WTC11 (cell line): ENCODE measurements at regions not wholly inside any gene's neighbourhood (a gene's known extent, or its start where the extent isn't known, plus 50 kb on each side); places are given as distances from the start of the nearest gene placed in this dataset.

Experiments
- ATAC-seq: fragments of 200-7000 bp; cut with Tn5 transposase; 2 replicates; pipeline ENCODE4 v1.10.0; 2021; ENCODE audit warnings: mild to moderate bottlenecking, moderate library complexity
- CTCF ChIA-PET: fragments of 300-600 bp; sonication (Branson Sonifier 250); formaldehyde crosslinking; loops from one replicate; lab custom pipeline; 2021; ENCODE audit warnings: antibody characterized with exemption; lab: Charles Lee
- POLR2A ChIA-PET: fragments of 350-600 bp; sonication (Branson Sonifier 250); formaldehyde crosslinking; loops from one replicate; lab custom pipeline; 2021; ENCODE audit warnings: antibody characterized with exemption; lab: Charles Lee
- DNase-seq: peaks from one replicate; pipeline ENCODE4 v3.0.0; 2021; ENCODE audit warnings: low spot score
- H3K27ac Mint-ChIP-seq: 2 replicates; pipeline ENCODE4 v1.8.0; 2021; ENCODE audit warnings: mixed read lengths
- H3K27me3 Mint-ChIP-seq: 2 replicates; pipeline ENCODE4 v1.8.0; 2021; ENCODE audit warnings: low read depth, mild to moderate bottlenecking, moderate library complexity, mixed read lengths
- H3K36me3 Mint-ChIP-seq: 2 replicates; pipeline ENCODE4 v1.8.0; 2021; ENCODE audit warnings: mixed read lengths
- H3K4me1 Mint-ChIP-seq: 2 replicates; pipeline ENCODE4 v1.8.0; 2022; ENCODE audit warnings: mixed read lengths
- H3K4me3 Mint-ChIP-seq: 2 replicates; pipeline ENCODE4 v1.8.0; 2021; ENCODE audit warnings: mild to moderate bottlenecking, moderate library complexity, mixed read lengths
- H3K9me3 Mint-ChIP-seq: 2 replicates; pipeline ENCODE4 v1.8.0; 2021; ENCODE audit warnings: mixed read lengths
- EMX1 ChIP-seq: fragments of 250-450 bp; sonication (Bioruptor Pico); IDR thresholded peaks from 2 replicates; pipeline ENCODE4 v1.8.0; 2021; ENCODE audit warnings: mild to moderate bottlenecking
- ESRRA ChIP-seq: sonication (generic); formaldehyde crosslinking; IDR thresholded peaks from 2 replicates; pipeline ENCODE4 v1.8.1; 2022; ENCODE audit warnings: mild to moderate bottlenecking, missing genetic modification reagents, borderline replicate concordance
- FOXP1 ChIP-seq: sonication (generic); formaldehyde crosslinking; IDR thresholded peaks from 2 replicates; pipeline ENCODE4 v1.8.0; 2022; ENCODE audit warnings: missing genetic modification reagents, mild to moderate bottlenecking, moderate library complexity, borderline replicate concordance
- KAT7 ChIP-seq: sonication (generic); formaldehyde crosslinking; IDR thresholded peaks from 2 replicates; pipeline ENCODE4 v1.8.1; 2023; ENCODE audit warnings: missing genetic modification reagents, mild to moderate bottlenecking, borderline replicate concordance
- MYBL2 ChIP-seq: sonication (generic); formaldehyde crosslinking; IDR thresholded peaks from 2 replicates; pipeline ENCODE4 v1.8.1; 2023; ENCODE audit warnings: mild to moderate bottlenecking, moderate library complexity, missing genetic modification reagents
- OVOL2 ChIP-seq: fragments of 250-450 bp; sonication (Bioruptor Pico); IDR thresholded peaks from 2 replicates; pipeline ENCODE4 v1.9.0; 2021; ENCODE audit warnings: mild to moderate bottlenecking, borderline replicate concordance
- SMAD3 ChIP-seq: sonication (generic); formaldehyde crosslinking; IDR thresholded peaks from 2 replicates; pipeline ENCODE4 v1.8.0; 2022; ENCODE audit warnings: missing genetic modification reagents, mild to moderate bottlenecking, borderline replicate concordance
- SOX15 ChIP-seq: fragments of 250-450 bp; sonication (Bioruptor Pico); IDR thresholded peaks from 2 replicates; pipeline ENCODE4 v1.9.0; 2021; ENCODE audit warnings: mild to moderate bottlenecking
- TP53 ChIP-seq: sonication (generic); formaldehyde crosslinking; IDR thresholded peaks from 2 replicates; pipeline ENCODE4 v1.8.1; 2023; ENCODE audit warnings: mild to moderate bottlenecking, missing genetic modification reagents
- ZBTB21 ChIP-seq: sonication (generic); formaldehyde crosslinking; IDR thresholded peaks from 2 replicates; pipeline ENCODE4 v1.8.1; 2023; ENCODE audit warnings: mild to moderate bottlenecking, missing genetic modification reagents, borderline replicate concordance
- ZNF121 ChIP-seq: sonication (generic); formaldehyde crosslinking; IDR thresholded peaks from 2 replicates; pipeline ENCODE4 v1.8.0; 2023; ENCODE audit warnings: missing genetic modification reagents
- ZNF219 ChIP-seq: sonication (generic); formaldehyde crosslinking; IDR thresholded peaks from 2 replicates; pipeline ENCODE4 v1.8.0; 2023; ENCODE audit warnings: missing genetic modification reagents, mild to moderate bottlenecking, borderline replicate concordance
- ZNF263 ChIP-seq: sonication (generic); formaldehyde crosslinking; IDR thresholded peaks from 2 replicates; pipeline ENCODE4 v1.8.1; 2022; ENCODE audit warnings: low read depth, mild to moderate bottlenecking, moderate library complexity, missing genetic modification reagents
- ZNF317 ChIP-seq: sonication (generic); formaldehyde crosslinking; IDR thresholded peaks from 2 replicates; pipeline ENCODE4 v1.8.1; 2023; ENCODE audit warnings: low read depth, mild to moderate bottlenecking, moderate library complexity, missing genetic modification reagents, borderline replicate concordance
- ZNF416 ChIP-seq: fragments of 250-450 bp; sonication (Bioruptor Pico); IDR thresholded peaks from 2 replicates; pipeline ENCODE4 v1.9.0; 2021; ENCODE audit warnings: mild to moderate bottlenecking, inconsistent platforms
- TF ChIP-seq, protein P1 (sequence below): sonication (generic); formaldehyde crosslinking; IDR thresholded peaks from 2 replicates; pipeline ENCODE4 v1.8.1; 2022; ENCODE audit warnings: low read depth, mild to moderate bottlenecking, moderate library complexity, missing genetic modification reagents, borderline replicate concordance
- TF ChIP-seq, protein P2 (sequence below): sonication (generic); formaldehyde crosslinking; IDR thresholded peaks from 2 replicates; pipeline ENCODE4 v1.8.1; 2022; ENCODE audit warnings: missing genetic modification reagents, borderline replicate concordance
- TF ChIP-seq, protein P3 (sequence below): sonication (generic); formaldehyde crosslinking; IDR thresholded peaks from 2 replicates; pipeline ENCODE4 v1.8.1; 2023; ENCODE audit warnings: mild to moderate bottlenecking, moderate library complexity, missing genetic modification reagents
- TF ChIP-seq, protein P4 (sequence below): sonication (generic); formaldehyde crosslinking; IDR thresholded peaks from 2 replicates; pipeline ENCODE4 v1.8.1; 2022; ENCODE audit warnings: low read depth, missing genetic modification reagents, borderline replicate concordance

DNA sequence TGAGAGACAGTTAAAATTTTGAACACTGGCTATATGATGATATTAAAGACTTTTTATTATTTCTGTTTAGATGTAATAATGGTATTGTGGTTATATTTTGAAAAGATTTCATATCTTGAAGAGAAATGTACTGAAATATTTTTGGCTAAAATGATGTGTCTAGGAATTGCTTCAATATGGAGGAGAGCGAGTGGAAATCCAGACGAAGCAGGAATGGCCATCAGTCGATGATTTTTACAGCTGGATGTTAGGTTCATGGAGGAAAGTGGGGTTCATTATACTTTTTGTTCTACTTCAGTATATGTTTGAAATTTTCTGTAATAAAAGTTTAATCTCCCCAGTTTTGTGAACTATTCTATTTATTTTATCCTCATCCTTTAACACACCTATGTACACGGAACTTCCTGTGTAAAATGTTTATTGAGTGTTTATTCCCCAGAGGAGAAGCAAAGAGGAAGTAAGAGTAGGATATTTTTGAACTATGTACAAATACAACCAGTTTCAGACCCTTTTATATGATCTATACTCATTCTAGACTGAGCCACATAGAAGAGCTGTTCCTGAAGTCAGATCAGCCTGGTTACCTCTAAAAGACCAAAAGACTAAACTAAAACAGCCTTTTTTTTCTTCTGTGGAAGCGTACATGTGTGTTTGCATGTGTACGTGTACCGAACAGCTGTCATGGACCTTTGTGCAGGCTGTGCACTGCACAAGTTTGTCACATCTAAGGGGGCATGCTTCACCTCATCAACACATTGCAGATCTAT, 211.0 kb upstream of the NUDT4 start:
- ATAC-seq (no peak), DNase-seq (no peak)
- Mint-ChIP-seq H3K4me1 (peaks cover 21% of the 10 kb centered on the region), H3K36me3 (no peaks in the 10 kb centered on the region), H3K27ac (no peak overlapping the region), H3K9me3 (no peaks in the 10 kb centered on the region), H3K4me3 (no peak overlapping the region), H3K27me3 (peaks cover 59% of the 10 kb centered on the region)
- CTCF ChIA-PET: no interaction called here
- TF ChIP-seq, protein P1, sequence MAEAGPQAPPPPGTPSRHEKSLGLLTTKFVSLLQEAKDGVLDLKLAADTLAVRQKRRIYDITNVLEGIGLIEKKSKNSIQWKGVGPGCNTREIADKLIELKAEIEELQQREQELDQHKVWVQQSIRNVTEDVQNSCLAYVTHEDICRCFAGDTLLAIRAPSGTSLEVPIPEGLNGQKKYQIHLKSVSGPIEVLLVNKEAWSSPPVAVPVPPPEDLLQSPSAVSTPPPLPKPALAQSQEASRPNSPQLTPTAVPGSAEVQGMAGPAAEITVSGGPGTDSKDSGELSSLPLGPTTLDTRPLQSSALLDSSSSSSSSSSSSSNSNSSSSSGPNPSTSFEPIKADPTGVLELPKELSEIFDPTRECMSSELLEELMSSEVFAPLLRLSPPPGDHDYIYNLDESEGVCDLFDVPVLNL (CRISPR knock-in tag): no peak
- POLR2A ChIA-PET: no interaction called here

DNA sequence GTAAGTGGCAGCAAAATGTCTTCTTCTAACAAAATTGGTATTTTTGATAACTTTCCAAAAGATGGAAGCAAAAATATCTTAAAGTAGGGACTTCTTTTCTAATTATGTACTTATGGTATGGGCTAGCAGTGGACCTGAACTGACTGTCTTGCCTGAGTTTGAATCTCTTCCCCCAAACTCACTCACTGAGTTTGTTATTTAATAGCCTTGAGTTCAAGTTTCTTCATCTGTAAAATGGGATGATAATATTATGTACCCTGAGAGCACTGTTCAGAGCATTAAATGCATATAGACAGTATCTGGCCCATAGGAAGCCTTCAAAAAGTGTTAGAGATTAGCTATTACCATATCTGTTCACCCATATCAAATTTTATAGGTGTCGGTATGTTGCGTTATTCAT, 210.4 kb upstream of the NUDT4 start:
- Mint-ChIP-seq H3K36me3 (no peaks in the 10 kb centered on the region), H3K27me3 (peaks cover 59% of the 10 kb centered on the region), H3K4me1 (peaks cover 21% of the 10 kb centered on the region), H3K27ac (no peak overlapping the region), H3K4me3 (no peak overlapping the region), H3K9me3 (no peaks in the 10 kb centered on the region)
- POLR2A ChIA-PET: no interaction called here
- no peak for ATAC-seq
- DNase-seq: no peak
- TF ChIP-seq EMX1 (no peak), ZNF317 (CRISPR knock-in tag) (no peak), ZNF219 (CRISPR knock-in tag) (no peak), TP53 (CRISPR knock-in tag) (no peak), ZNF121 (CRISPR knock-in tag) (no peak), SOX15 (CRISPR knock-in tag) (no peak), MYBL2 (CRISPR knock-in tag) (no peak), ZBTB21 (no peak), OVOL2 (CRISPR knock-in tag) (no peak), SMAD3 (CRISPR knock-in tag) (no peak), ESRRA (CRISPR knock-in tag) (no peak), ZNF263 (CRISPR knock-in tag) (no peak)
- TF ChIP-seq, protein P2, sequence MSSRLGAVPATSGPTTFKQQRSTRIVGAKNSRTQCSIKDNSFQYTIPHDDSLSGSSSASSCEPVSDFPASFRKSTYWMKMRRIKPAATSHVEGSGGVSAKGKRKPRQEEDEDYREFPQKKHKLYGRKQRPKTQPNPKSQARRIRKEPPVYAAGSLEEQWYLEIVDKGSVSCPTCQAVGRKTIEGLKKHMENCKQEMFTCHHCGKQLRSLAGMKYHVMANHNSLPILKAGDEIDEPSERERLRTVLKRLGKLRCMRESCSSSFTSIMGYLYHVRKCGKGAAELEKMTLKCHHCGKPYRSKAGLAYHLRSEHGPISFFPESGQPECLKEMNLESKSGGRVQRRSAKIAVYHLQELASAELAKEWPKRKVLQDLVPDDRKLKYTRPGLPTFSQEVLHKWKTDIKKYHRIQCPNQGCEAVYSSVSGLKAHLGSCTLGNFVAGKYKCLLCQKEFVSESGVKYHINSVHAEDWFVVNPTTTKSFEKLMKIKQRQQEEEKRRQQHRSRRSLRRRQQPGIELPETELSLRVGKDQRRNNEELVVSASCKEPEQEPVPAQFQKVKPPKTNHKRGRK (CRISPR knock-in tag): no peak
- TF ChIP-seq, protein P1 (CRISPR knock-in tag): no peak
- TF ChIP-seq, protein P3, sequence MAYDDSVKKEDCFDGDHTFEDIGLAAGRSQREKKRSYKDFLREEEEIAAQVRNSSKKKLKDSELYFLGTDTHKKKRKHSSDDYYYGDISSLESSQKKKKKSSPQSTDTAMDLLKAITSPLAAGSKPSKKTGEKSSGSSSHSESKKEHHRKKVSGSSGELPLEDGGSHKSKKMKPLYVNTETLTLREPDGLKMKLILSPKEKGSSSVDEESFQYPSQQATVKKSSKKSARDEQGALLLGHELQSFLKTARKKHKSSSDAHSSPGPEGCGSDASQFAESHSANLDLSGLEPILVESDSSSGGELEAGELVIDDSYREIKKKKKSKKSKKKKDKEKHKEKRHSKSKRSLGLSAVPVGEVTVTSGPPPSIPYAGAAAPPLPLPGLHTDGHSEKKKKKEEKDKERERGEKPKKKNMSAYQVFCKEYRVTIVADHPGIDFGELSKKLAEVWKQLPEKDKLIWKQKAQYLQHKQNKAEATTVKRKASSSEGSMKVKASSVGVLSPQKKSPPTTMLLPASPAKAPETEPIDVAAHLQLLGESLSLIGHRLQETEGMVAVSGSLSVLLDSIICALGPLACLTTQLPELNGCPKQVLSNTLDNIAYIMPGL (CRISPR knock-in tag): no peak
- CTCF ChIA-PET: interaction anchor here (1.3 kb wide), 1 partner anchor 252 kb away, joined by 3 read pairs; no protein-coding TSS in a partner anchor

DNA sequence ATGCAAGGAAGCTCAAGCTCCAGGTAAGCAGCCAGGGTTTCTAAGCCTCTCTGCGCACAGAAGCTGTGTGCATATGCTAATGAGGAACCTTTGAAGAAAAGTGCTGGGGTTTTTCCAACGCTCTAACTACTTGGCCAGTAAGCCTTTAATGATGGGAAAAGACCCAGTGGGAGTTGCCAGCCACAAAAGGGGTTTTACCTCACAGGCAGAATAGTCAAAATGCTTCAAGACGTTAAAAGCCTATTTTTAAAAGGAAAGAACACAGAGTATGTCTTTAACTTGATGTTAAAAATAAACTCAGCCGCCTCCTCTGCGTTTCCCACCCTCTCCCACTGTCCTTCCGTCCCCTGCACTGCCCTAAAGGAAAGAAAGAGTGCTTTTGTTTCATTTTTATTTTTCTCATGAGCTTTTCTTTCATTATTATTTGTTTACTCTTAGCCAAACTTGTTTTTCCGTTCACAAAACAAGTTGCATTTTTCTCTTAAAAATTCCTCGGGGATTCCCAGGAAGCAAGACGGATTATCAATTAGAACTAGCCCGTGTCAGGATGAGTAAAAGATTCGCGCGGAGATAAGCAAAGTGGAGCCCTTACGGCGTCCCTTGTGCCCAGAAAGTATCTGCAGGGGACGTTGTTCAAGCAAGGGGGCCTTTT, 209.8 kb upstream of the NUDT4 start:
- peaks cover 21% of the 10 kb centered on the region for H3K4me1 Mint-ChIP-seq
- H3K4me3 Mint-ChIP-seq: peak overlapping the region; percentile 62
- ChIA-PET CTCF (interaction anchor here (0.5 to 1.3 kb wide), 2 partner anchors 85 to 251 kb away, joined by 3 read pairs; no protein-coding TSS in a partner anchor), POLR2A (no interaction called here)
- ATAC-seq: peak; percentile 91
- DNase-seq: peak; percentile 28
- H3K27me3 Mint-ChIP-seq: peaks cover 59% of the 10 kb centered on the region
- TF ChIP-seq FOXP1 (CRISPR knock-in tag): no peak
- no peak for TF ChIP-seq KAT7
- no peak for TF ChIP-seq ZNF416 (CRISPR knock-in tag)
- TF ChIP-seq, protein P4, sequence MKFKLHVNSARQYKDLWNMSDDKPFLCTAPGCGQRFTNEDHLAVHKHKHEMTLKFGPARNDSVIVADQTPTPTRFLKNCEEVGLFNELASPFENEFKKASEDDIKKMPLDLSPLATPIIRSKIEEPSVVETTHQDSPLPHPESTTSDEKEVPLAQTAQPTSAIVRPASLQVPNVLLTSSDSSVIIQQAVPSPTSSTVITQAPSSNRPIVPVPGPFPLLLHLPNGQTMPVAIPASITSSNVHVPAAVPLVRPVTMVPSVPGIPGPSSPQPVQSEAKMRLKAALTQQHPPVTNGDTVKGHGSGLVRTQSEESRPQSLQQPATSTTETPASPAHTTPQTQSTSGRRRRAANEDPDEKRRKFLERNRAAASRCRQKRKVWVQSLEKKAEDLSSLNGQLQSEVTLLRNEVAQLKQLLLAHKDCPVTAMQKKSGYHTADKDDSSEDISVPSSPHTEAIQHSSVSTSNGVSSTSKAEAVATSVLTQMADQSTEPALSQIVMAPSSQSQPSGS (CRISPR knock-in tag): no peak
- no peaks in the 10 kb centered on the region for H3K9me3 Mint-ChIP-seq
- H3K27ac Mint-ChIP-seq: no peak overlapping the region
- H3K36me3 Mint-ChIP-seq: no peaks in the 10 kb centered on the region
